Liver (tissue), 7 donors: ENCODE measurements at regions not wholly inside any gene's neighbourhood (a gene's known extent, or its start where the extent isn't known, plus 50 kb on each side); places are given as distances from the start of the nearest gene placed in this dataset.

Experiments
- DNase-seq: peaks from one replicate; pipeline ENCODE4 v3.0.0-alpha.2; 2017; ENCODE audit warnings: low spot score
- H3K27ac ChIP-seq, 2 donors: one replicate each; pipeline ENCODE4 v1.7.0; 2013; ENCODE audit warnings: inconsistent platforms in 2 of 2, low read length in 2 of 2, control low read depth in 1 of 2, low read depth in 1 of 2, mild to moderate bottlenecking in 1 of 2
- H3K27me3 ChIP-seq, 4 donors: one replicate each; pipeline versions ENCODE4 v1.6.1 to v1.7.0; 2013; ENCODE audit warnings: low read length in 3 of 4, inconsistent platforms in 1 of 4, mild to moderate bottlenecking in 1 of 4, moderate library complexity in 1 of 4; ENCODE audit not compliant: control insufficient read depth in 4 of 4, insufficient read depth in 4 of 4
- H3K36me3 ChIP-seq, 4 donors: one replicate each; pipeline versions ENCODE4 v1.6.1 to v1.7.0; 2013; ENCODE audit warnings: low read length in 3 of 4, mild to moderate bottlenecking in 3 of 4, low read depth in 1 of 4, moderate library complexity in 1 of 4; ENCODE audit not compliant: control insufficient read depth in 4 of 4, insufficient read depth in 3 of 4
- H3K4me1 ChIP-seq, 4 donors: one replicate each; pipeline versions ENCODE4 v1.6.1 to v1.7.0; 2013; ENCODE audit warnings: low read length in 3 of 4, mild to moderate bottlenecking in 3 of 4, moderate library complexity in 1 of 4; ENCODE audit not compliant: control insufficient read depth in 4 of 4, insufficient read depth in 4 of 4
- H3K4me3 ChIP-seq, 3 donors: one replicate each; pipeline versions ENCODE4 v1.6.1 to v1.7.0; 2013; ENCODE audit warnings: low read length in 3 of 3, control low read depth in 1 of 3, low read depth in 1 of 3, mild to moderate bottlenecking in 1 of 3
- H3K9ac ChIP-seq, 2 donors: one replicate each; pipeline ENCODE4 v1.7.0; 2013; ENCODE audit warnings: low read length in 2 of 2, mild to moderate bottlenecking in 2 of 2, moderate library complexity in 2 of 2, control low read depth in 1 of 2, low read depth in 1 of 2
- H3K9me3 ChIP-seq, 4 donors: one replicate each; pipeline versions ENCODE4 v1.6.1 to v1.7.0; 2013; ENCODE audit warnings: low read length in 3 of 4; ENCODE audit not compliant: control insufficient read depth in 4 of 4
- ATF3 ChIP-seq: IDR thresholded peaks from 2 replicates; pipeline ENCODE4 v1.6.1; 2016; ENCODE audit warnings: antibody characterized with exemption
- FOXA1 ChIP-seq: IDR thresholded peaks from 2 replicates; pipeline ENCODE4 v1.6.1; 2016; ENCODE audit warnings: antibody characterized with exemption
- FOXA2 ChIP-seq: IDR thresholded peaks from 2 replicates; pipeline ENCODE4 v1.6.1; 2016; ENCODE audit warnings: antibody characterized with exemption
- HNF4A ChIP-seq, 2 donors: conservative IDR thresholded peaks; 2 replicates each; pipeline ENCODE4 v1.6.1; 2016; ENCODE audit warnings: antibody characterized with exemption in 2 of 2, mild to moderate bottlenecking in 2 of 2
- HNF4G ChIP-seq: IDR thresholded peaks from 2 replicates; pipeline ENCODE4 v1.6.1; 2016; ENCODE audit warnings: antibody characterized with exemption
- NR2F2 ChIP-seq: IDR thresholded peaks from 2 replicates; pipeline ENCODE4 v1.6.1; 2016; ENCODE audit warnings: antibody characterized with exemption
- RAD21 ChIP-seq, 2 donors: IDR thresholded peaks; 2 replicates each; pipeline ENCODE4 v1.6.1; 2016; ENCODE audit warnings: antibody characterized with exemption in 2 of 2, mild to moderate bottlenecking in 2 of 2
- REST ChIP-seq: IDR thresholded peaks from 2 replicates; pipeline ENCODE4 v1.6.1; 2016; ENCODE audit warnings: antibody characterized with exemption, mild to moderate bottlenecking
- RXRA ChIP-seq, 2 donors: IDR thresholded peaks; 2 replicates each; pipeline ENCODE4 v1.6.1; 2017 to 2018; ENCODE audit warnings: antibody characterized with exemption in 2 of 2, mild to moderate bottlenecking in 1 of 2
- TAF1 ChIP-seq: conservative IDR thresholded peaks from 2 replicates; pipeline ENCODE4 v1.6.1; 2016; ENCODE audit warnings: antibody characterized with exemption, mild to moderate bottlenecking
- YY1 ChIP-seq: IDR thresholded peaks from 2 replicates; pipeline ENCODE4 v1.6.1; 2016; ENCODE audit warnings: antibody characterized with exemption, mild to moderate bottlenecking
- ZBTB33 ChIP-seq: IDR thresholded peaks from 2 replicates; pipeline ENCODE4 v1.6.1; 2016; ENCODE audit warnings: antibody characterized with exemption
- WGBS: extraction: QIAGEN DNeasy Blood & Tissue Kit; methylation state at CpG from one replicate; pipeline ENCODE4 v1.1.7; 2013; 5-methylcytosine and 5-hydroxymethylcytosine counted together
- donor health status: healthy.
- donor health status: healthy.
- donor health status: healthy.
- donor health status: healthy.

- H3K27ac ChIP-seq: no peak overlapping the region
- no peak overlapping the region for H3K9ac ChIP-seq
- no peak overlapping the region for H3K4me3 ChIP-seq
- WGBS: 88% methylated on average over 9 of the region's 9 CpGs
- TF ChIP-seq RAD21 (IDR thresholded peaks at IDR 0.05) (no peak), YY1 (no peak), ATF3 (no peak), ZBTB33 (no peak), REST (no peak), RXRA (IDR thresholded peaks at IDR 0.05) (no peak), FOXA2 (no peak)
- no peaks in the 10 kb centered on the region for H3K27me3 ChIP-seq
- H3K4me1 ChIP-seq: no peaks in the 10 kb centered on the region
- H3K36me3 ChIP-seq: no peaks in the 10 kb centered on the region
- no peak for DNase-seq
- no peaks in the 10 kb centered on the region for H3K9me3 ChIP-seq
Observed at GRCh38 chr13:21882766-21883165, 211.9 kb downstream of the FGF9 start.

- TF ChIP-seq HNF4G: no peak
- no peak for TF ChIP-seq FOXA1
- TF ChIP-seq NR2F2: no peak
- TF ChIP-seq FOXA2: no peak
- TF ChIP-seq HNF4A (conservative IDR thresholded peaks at IDR 0.05): no peak
- WGBS: 68% methylated on average over 1 of the region's 1 CpG
- Histone ChIP-seq H3K9me3 (no peaks in the 10 kb centered on the region), H3K4me1 (no peaks in the 10 kb centered on the region), H3K27me3 (no peaks in the 10 kb centered on the region), H3K36me3 (no peaks in the 10 kb centered on the region), H3K27ac (no peak overlapping the region), H3K9ac (no peak overlapping the region), H3K4me3 (no peak overlapping the region)
- no peak for DNase-seq
Observed at GRCh38 chr13:21883713-21884112, 212.8 kb downstream of the FGF9 start.

GRCh38 chr13:21884299-21884909 is 213.5 kb downstream of the FGF9 start:
- Histone ChIP-seq H3K36me3 (no peaks in the 10 kb centered on the region), H3K27me3 (no peaks in the 10 kb centered on the region), H3K4me3 (no peak overlapping the region), H3K9me3 (no peaks in the 10 kb centered on the region), H3K4me1 (no peaks in the 10 kb centered on the region), H3K9ac (no peak overlapping the region), H3K27ac (no peak overlapping the region)
- TF ChIP-seq RAD21 (IDR thresholded peaks at IDR 0.05) (no peak), TAF1 (no peak)
- WGBS: 60% methylated on average over 5 of the region's 5 CpGs
- DNase-seq: no peak
